ENCODE measurements at regions not wholly inside any gene's neighbourhood (a gene's known extent, or its start where the extent isn't known, plus 50 kb on each side); places are given as distances from the start of the nearest gene placed in this dataset.

- no peak for DNase-seq (ENCODE audit: low spot score)
- H3K36me3 ChIP-seq (ENCODE audit: control insufficient read depth in 4 of 4, insufficient read depth in 3 of 4, low read depth in 1 of 4, low read length in 3 of 4), result no peaks in the 10 kb centered on the region
- no peak overlapping the region for H3K9ac ChIP-seq (ENCODE audit: low read depth in 1 of 2, low read length in 2 of 2)
- H3K4me3 ChIP-seq (ENCODE audit: low read depth in 1 of 3, low read length in 3 of 3), result no peak overlapping the region
- H3K27me3 ChIP-seq (ENCODE audit: control insufficient read depth in 4 of 4, insufficient read depth in 4 of 4, low read length in 3 of 4), result no peaks in the 10 kb centered on the region
- 79% methylated on average over 5 of the region's 5 CpGs for WGBS
- no peak overlapping the region for H3K27ac ChIP-seq (ENCODE audit: low read depth in 1 of 2, low read length in 2 of 2)
- no peaks in the 10 kb centered on the region for H3K9me3 ChIP-seq (ENCODE audit: control insufficient read depth in 4 of 4, low read length in 3 of 4)
- TF ChIP-seq, protein P1, sequence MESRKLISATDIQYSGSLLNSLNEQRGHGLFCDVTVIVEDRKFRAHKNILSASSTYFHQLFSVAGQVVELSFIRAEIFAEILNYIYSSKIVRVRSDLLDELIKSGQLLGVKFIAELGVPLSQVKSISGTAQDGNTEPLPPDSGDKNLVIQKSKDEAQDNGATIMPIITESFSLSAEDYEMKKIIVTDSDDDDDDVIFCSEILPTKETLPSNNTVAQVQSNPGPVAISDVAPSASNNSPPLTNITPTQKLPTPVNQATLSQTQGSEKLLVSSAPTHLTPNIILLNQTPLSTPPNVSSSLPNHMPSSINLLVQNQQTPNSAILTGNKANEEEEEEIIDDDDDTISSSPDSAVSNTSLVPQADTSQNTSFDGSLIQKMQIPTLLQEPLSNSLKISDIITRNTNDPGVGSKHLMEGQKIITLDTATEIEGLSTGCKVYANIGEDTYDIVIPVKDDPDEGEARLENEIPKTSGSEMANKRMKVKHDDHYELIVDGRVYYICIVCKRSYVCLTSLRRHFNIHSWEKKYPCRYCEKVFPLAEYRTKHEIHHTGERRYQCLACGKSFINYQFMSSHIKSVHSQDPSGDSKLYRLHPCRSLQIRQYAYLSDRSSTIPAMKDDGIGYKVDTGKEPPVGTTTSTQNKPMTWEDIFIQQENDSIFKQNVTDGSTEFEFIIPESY (IDR thresholded peaks at IDR 0.05), result no peak
- no peak for TF ChIP-seq TAF1 (conservative IDR thresholded peaks at IDR 0.05)
- TF ChIP-seq, protein P2, sequence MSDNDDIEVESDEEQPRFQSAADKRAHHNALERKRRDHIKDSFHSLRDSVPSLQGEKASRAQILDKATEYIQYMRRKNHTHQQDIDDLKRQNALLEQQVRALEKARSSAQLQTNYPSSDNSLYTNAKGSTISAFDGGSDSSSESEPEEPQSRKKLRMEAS (IDR thresholded peaks at IDR 0.05), result no peak
- TF ChIP-seq RAD21 (IDR thresholded peaks at IDR 0.05), result no peak
- TF ChIP-seq, protein P3, sequence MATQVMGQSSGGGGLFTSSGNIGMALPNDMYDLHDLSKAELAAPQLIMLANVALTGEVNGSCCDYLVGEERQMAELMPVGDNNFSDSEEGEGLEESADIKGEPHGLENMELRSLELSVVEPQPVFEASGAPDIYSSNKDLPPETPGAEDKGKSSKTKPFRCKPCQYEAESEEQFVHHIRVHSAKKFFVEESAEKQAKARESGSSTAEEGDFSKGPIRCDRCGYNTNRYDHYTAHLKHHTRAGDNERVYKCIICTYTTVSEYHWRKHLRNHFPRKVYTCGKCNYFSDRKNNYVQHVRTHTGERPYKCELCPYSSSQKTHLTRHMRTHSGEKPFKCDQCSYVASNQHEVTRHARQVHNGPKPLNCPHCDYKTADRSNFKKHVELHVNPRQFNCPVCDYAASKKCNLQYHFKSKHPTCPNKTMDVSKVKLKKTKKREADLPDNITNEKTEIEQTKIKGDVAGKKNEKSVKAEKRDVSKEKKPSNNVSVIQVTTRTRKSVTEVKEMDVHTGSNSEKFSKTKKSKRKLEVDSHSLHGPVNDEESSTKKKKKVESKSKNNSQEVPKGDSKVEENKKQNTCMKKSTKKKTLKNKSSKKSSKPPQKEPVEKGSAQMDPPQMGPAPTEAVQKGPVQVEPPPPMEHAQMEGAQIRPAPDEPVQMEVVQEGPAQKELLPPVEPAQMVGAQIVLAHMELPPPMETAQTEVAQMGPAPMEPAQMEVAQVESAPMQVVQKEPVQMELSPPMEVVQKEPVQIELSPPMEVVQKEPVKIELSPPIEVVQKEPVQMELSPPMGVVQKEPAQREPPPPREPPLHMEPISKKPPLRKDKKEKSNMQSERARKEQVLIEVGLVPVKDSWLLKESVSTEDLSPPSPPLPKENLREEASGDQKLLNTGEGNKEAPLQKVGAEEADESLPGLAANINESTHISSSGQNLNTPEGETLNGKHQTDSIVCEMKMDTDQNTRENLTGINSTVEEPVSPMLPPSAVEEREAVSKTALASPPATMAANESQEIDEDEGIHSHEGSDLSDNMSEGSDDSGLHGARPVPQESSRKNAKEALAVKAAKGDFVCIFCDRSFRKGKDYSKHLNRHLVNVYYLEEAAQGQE (IDR thresholded peaks at IDR 0.05), result no peak
- TF ChIP-seq HNF4A (conservative IDR thresholded peaks at IDR 0.05), result no peak
- TF ChIP-seq NR2F2 (IDR thresholded peaks at IDR 0.05), result no peak
- H3K4me1 ChIP-seq (ENCODE audit: control insufficient read depth in 4 of 4, insufficient read depth in 4 of 4, low read length in 3 of 4), result no peaks in the 10 kb centered on the region
Observed at GRCh38 chr1:5333291-5333690, 658.9 kb downstream of the NPHP4 start.

- H3K36me3 ChIP-seq (ENCODE audit: control insufficient read depth in 4 of 4, insufficient read depth in 3 of 4, low read depth in 1 of 4, low read length in 3 of 4), result no peaks in the 10 kb centered on the region
- H3K4me1 ChIP-seq (ENCODE audit: control insufficient read depth in 4 of 4, insufficient read depth in 4 of 4, low read length in 3 of 4), result no peaks in the 10 kb centered on the region
- H3K9me3 ChIP-seq (ENCODE audit: control insufficient read depth in 4 of 4, low read length in 3 of 4), result peaks cover 0 to 8% (median 2%) of the 10 kb centered on the region in 4 donors
- no peak overlapping the region for H3K4me3 ChIP-seq (ENCODE audit: low read depth in 1 of 3, low read length in 3 of 3)
- H3K27ac ChIP-seq (ENCODE audit: low read depth in 1 of 2, low read length in 2 of 2), result no peak overlapping the region
- no peak for TF ChIP-seq JUND (IDR thresholded peaks at IDR 0.05)
- no peak overlapping the region for H3K9ac ChIP-seq (ENCODE audit: low read depth in 1 of 2, low read length in 2 of 2)
- no peak for DNase-seq (ENCODE audit: low spot score)
- 84% methylated on average over 6 of the region's 6 CpGs for WGBS
- no peaks in the 10 kb centered on the region for H3K27me3 ChIP-seq (ENCODE audit: control insufficient read depth in 4 of 4, insufficient read depth in 4 of 4, low read length in 3 of 4)
Observed at GRCh38 chr1:5331101-5331500, 661.1 kb downstream of the NPHP4 start.

GRCh38 chr1:5329068-5329739, 663.0 kb downstream of the NPHP4 start:
- Histone ChIP-seq H3K27ac (ENCODE audit: low read depth in 1 of 2, low read length in 2 of 2) (no peak overlapping the region), H3K36me3 (ENCODE audit: control insufficient read depth in 4 of 4, insufficient read depth in 3 of 4, low read depth in 1 of 4, low read length in 3 of 4) (no peaks in the 10 kb centered on the region), H3K9me3 (ENCODE audit: control insufficient read depth in 4 of 4, low read length in 3 of 4) (peaks cover 0 to 8% (median 2%) of the 10 kb centered on the region in 4 donors), H3K4me1 (ENCODE audit: control insufficient read depth in 4 of 4, insufficient read depth in 4 of 4, low read length in 3 of 4) (no peaks in the 10 kb centered on the region), H3K27me3 (ENCODE audit: control insufficient read depth in 4 of 4, insufficient read depth in 4 of 4, low read length in 3 of 4) (no peaks in the 10 kb centered on the region), H3K4me3 (ENCODE audit: low read depth in 1 of 3, low read length in 3 of 3) (no peak overlapping the region), H3K9ac (ENCODE audit: low read depth in 1 of 2, low read length in 2 of 2) (no peak overlapping the region)
- DNase-seq (ENCODE audit: low spot score), result no peak
- WGBS, result 73% methylated on average over 6 of the region's 6 CpGs
- TF ChIP-seq RXRA (IDR thresholded peaks at IDR 0.05) (no peak), FOXA2 (IDR thresholded peaks at IDR 0.05) (no peak), RAD21 (IDR thresholded peaks at IDR 0.05) (no peak), EGR1 (IDR thresholded peaks at IDR 0.05; ENCODE audit: low read depth in 2 of 2) (no peak), FOXA1 (IDR thresholded peaks at IDR 0.05) (no peak), YY1 (IDR thresholded peaks at IDR 0.05) (no peak), NR2F2 (IDR thresholded peaks at IDR 0.05) (no peak), HNF4G (IDR thresholded peaks at IDR 0.05) (no peak)
- TF ChIP-seq, protein P1 (IDR thresholded peaks at IDR 0.05), result no peak
- TF ChIP-seq, protein P4, sequence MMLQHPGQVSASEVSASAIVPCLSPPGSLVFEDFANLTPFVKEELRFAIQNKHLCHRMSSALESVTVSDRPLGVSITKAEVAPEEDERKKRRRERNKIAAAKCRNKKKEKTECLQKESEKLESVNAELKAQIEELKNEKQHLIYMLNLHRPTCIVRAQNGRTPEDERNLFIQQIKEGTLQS (IDR thresholded peaks at IDR 0.05), result no peak
- TF ChIP-seq, protein P3 (IDR thresholded peaks at IDR 0.05), result no peak
- TF ChIP-seq, protein P2 (IDR thresholded peaks at IDR 0.05), result no peak
